Amygdala (tissue), 56 donors: ENCODE measurements at regions not wholly inside any gene's neighbourhood (a gene's known extent, or its start where the extent isn't known, plus 50 kb on each side); places are given as distances from the start of the nearest gene placed in this dataset.
"Not testable (repeated sequence)": the region's sequence is repeated elsewhere in the genome, so short reads cannot be mapped to it uniquely, and the experiment has no call there.

ENCODE experiments used
- DNase-seq, 56 donors: peaks; one replicate each; lab custom pipeline; 2025; lab: John Stamatoyannopoulos, UW

DNA sequence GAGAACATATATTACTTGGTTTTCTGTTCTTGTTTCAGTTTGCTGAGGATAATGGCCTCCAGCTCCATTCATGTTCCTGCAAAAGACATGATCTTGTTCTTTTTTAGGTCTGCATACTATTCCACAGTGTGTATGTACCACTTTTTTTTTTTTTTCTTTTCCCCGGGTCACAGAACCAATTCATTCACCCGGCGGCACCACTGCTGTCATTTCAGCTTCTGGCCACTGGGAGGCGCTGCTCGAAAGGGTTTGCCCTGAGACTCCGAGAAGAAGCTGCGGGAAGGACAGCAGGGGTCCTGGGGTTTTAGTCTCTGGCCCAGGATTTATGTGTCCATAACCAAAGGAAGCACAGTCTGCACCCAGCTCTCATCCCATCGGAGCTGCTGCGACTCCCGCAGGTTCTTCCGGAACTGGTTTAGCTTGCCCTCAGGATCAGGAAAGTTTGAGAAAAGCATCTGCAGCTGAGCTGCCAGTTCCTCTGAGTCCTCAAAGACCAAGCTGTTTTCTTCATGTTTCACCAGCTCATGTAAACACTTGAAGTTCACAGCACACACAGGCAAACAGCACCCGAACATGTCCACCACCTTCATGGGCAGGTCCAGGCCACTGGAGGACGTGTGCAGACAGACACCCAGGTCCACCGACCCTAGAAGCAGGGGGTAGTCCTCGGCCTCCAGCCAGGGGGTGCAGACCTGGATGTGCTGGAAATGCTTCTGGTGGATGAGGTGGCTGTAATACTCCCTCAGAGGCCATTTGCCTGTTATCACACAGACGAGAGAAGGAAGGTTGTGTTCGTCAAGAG lies 76.3 kb upstream of the KCNAB1 start:
- peak in 8 of 56 donors; percentile 3 to 46 (median 16) for DNase-seq

DNA sequence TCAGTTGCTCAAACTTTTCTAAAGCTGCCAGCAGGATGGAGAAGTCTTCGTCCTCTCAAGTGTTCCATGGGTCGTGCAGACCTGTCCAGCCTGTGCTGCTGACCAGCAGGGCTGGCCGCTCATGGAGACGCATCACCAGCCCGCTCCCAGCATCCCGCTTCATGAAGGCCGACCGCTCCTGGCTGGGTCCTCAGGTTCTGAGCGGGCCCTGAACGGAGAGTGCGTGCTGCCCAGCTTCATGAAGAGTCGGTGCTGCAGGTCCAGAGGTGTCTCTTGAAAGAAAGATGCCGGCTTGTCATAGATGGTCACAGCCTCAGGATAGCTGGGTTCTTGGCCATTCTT lies 75.8 kb upstream of the KCNAB1 start:
- no peak for DNase-seq

DNA sequence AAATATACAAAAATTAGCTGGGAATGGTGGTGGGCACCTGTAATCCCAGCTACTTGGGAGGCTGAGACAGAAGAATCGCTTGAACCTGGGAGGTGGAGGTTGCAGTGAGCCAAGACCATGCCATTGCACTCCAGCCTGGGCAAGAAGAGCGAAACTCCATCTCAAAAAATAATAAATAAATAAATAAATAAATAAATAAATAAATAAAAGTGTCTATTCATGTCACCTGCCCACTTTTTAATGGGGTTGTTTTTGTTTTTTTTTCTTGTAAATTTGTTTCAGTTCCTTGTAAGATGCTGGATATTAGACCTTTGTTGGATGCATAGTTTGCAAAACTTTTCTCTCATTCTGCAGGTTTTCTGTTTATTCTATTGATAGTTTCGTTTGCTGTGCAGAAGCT lies 71.9 kb upstream of the KCNAB1 start:
- DNase-seq: not testable (repeated sequence)

DNA sequence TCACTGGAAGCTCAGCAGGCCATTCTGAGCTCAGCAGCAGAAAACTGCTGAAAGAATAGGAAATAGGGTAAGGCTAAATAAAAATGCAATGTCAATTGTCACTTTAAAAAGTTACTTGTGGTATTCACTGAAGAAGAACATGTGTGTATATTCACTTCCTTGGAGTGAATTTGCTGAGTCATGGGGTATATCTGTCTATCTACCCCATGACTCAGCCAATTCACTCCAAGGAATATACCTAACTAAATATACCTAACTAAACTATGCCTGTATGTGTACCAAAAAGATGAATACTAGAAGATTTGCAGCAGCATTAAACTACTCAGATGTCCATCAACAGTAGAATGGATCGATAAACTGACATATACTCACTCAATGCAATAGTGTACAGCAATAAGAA lies 69.5 kb upstream of the KCNAB1 start:
- no peak for DNase-seq

DNA sequence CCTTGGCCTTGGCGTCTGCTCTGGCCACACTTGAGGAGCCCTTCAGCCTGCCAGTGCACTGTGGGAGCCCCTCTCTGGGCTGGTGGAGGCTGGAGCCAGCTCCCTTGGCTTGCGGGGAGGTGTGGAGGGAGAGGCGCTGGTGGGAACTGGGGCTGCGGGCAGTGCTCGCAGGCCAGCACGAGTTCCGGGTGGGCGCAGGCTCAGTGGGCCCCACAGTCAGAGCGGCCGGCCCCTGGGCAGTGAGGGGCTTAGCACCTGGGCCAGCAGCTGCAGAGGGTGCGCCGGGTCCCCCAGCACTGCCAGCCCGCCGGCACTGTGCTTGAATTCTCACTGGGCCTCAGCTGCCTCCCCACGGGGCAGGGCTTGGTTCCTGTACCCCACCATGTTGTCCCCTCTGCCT lies 68.7 kb upstream of the KCNAB1 start:
- DNase-seq: no peak

DNA sequence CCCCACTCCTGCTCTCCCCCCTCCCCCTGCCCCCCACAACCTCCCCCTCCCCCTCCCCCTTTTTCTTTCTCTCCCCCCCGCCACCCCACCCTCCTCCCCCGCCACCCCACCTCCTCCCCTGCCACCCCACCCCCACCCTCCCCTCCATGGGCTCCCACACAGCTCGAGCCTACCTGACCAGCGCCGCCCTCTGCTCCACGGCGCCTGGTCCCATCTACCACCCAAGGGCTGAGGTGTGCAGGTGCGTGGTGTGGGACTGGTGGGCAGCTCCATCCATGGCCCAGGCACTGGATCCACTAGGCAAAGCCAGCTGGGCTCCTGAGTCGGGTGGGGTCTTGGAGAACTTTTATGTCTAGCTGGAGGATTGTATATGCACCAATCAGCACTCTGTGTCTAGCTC lies 68.3 kb upstream of the KCNAB1 start:
- no peak for DNase-seq

DNA sequence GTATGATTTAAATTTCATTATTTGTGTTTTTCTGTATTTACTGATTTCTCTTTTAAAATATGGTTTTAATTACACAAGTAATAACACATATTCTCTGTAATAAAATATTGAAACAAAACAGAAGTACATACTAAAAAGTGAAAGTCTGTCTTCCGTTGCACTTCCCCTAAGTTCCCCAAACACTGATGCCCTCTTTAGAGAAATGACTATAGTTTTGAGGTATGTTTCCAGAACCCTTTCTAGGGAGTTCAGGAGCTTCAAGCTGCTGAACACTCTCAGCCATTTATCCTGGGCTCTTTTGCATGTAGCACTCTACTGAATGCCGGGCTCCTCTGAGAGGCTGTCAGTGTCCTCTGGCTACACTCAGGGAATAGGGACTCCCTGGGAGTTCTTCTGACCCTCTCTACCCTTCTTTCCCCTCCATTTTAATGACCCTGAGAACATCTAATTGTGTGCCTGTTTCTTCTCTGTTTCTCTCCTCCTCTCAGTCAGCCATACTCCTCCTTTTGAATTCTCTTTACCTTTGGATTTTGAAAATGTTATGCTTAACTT lies 60.4 kb upstream of the KCNAB1 start:
- DNase-seq: no peak

DNA sequence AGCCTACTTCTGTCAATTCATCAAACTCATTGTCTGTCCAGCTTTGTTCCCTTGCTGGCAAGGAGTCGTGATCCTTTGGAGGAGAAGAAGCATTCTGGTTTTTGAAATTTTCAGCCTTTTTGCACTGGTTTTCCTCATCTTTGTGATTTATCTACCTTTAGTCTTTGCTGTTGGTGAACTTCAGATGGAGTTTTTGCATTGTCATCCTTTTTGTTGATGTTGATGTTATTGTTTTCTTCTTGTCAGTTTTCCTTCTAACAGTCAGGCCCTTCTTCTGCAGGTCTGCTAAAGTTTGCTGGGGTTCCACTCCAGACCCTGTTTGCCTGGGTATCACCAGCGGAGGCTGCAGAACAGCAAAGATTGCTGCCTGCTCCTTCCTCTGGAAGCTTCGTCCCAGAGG lies 52.2 kb upstream of the KCNAB1 start:
- DNase-seq: not testable (repeated sequence)

DNA sequence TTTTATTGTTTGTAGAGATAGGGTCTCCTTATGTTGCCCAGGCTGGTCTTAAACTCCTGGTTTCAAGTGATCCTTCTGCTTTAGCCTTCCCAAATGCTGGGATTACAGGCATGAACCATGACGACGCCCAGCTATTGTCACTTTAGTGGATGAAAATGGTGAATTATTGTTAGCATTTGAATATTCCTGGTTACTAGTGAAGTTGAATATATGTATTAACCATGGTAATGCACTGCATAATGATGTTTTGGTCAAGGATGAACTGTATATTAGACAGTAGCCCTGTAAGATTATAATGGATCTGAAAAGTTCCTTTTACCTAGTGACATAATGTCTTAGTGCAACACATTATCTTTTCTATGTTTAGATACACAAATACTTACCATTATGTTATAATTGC lies 50.4 kb upstream of the KCNAB1 start:
- DNase-seq: no peak
